GM13976 (cell line): ENCODE measurements at regions not wholly inside any gene's neighbourhood (a gene's known extent, or its start where the extent isn't known, plus 50 kb on each side); places are given as distances from the start of the nearest gene placed in this dataset.

Experiments
- DNase-seq: peaks from one replicate; pipeline ENCODE4 v3.0.0; 2012; ENCODE audit warnings: low spot score
- in situ Hi-C: fragments of 300-500 bp; cut with MboI; formaldehyde crosslinking; loops from one replicate; pipeline ENCODE4 v1.12.0; 2022; ENCODE audit warnings: low sequenced_read_pairs, mixed read lengths, inconsistent platforms; ENCODE audit not compliant: unreplicated experiment
- TF ChIP-seq, protein P1 (sequence below): IDR thresholded peaks from 2 replicates; pipeline ENCODE4 v1.5.1; 2012; ENCODE audit warnings: borderline replicate concordance, mild to moderate bottlenecking; ENCODE audit not compliant: insufficient read depth; ENCODE audit errors: extremely low read depth, missing control alignments, control extremely low read depth

DNA sequence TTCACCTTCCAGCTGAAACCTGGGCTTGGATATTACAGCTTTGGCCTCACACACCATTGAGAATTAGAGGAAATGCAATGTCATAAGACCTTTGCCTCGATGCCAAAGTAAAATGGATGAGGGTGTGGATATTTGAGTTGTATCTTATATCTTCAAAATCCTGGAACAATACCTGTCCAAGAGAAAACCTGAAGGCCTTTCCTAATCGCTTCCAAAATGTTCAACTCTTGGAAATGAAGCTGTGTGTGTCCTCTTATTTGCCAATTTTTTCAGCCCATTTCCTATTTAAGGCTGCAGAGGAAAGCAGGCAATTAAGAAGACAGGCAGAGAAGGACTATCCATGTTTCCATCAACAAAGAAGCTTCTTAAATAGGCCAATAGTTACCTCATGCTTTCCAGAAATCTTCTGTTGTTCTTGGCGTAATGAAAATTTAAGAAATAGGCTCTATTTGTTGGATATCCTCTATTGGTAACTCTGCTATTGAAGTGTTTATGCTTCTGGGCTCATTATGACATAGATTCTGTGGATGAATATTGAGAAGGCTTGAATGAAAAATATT lies 99.5 kb upstream of the ZBTB20 start:
- TF ChIP-seq, protein P1, sequence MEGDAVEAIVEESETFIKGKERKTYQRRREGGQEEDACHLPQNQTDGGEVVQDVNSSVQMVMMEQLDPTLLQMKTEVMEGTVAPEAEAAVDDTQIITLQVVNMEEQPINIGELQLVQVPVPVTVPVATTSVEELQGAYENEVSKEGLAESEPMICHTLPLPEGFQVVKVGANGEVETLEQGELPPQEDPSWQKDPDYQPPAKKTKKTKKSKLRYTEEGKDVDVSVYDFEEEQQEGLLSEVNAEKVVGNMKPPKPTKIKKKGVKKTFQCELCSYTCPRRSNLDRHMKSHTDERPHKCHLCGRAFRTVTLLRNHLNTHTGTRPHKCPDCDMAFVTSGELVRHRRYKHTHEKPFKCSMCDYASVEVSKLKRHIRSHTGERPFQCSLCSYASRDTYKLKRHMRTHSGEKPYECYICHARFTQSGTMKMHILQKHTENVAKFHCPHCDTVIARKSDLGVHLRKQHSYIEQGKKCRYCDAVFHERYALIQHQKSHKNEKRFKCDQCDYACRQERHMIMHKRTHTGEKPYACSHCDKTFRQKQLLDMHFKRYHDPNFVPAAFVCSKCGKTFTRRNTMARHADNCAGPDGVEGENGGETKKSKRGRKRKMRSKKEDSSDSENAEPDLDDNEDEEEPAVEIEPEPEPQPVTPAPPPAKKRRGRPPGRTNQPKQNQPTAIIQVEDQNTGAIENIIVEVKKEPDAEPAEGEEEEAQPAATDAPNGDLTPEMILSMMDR: no peak
- DNase-seq: no peak
- in situ Hi-C loops: no loop called here

DNA sequence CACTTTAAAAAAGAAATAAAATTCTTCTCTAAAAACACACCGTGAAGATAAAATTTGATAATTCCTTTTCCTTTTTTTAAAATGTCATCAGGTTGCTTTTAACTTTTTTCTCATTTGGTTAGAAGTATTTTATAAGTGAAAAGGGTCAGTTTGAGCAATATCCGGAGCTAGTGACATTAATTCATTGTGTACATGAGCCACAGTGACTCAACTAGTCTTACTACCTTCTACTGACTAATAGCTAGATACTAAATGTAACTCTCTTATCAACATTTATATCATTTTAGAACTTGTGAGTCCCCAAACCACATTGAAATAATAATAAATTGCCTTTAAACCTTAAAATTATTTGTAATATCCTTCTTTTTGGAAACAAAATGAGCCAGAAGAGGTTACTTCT lies 101.2 kb upstream of the ZBTB20 start:
- TF ChIP-seq, protein P1: no peak
- no peak for DNase-seq
- in situ Hi-C loops: no loop called here

- TF ChIP-seq, protein P1: no peak
- no peak for DNase-seq
- in situ Hi-C loops: no loop called here
These were observed 104.4 kb upstream of the ZBTB20 start for GRCh38 chr3:115251509-115251908.

- in situ Hi-C loops: no loop called here
- TF ChIP-seq, protein P1: no peak
- DNase-seq: no peak
These were observed 105.6 kb upstream of the ZBTB20 start for GRCh38 chr3:115252679-115253078.

DNA sequence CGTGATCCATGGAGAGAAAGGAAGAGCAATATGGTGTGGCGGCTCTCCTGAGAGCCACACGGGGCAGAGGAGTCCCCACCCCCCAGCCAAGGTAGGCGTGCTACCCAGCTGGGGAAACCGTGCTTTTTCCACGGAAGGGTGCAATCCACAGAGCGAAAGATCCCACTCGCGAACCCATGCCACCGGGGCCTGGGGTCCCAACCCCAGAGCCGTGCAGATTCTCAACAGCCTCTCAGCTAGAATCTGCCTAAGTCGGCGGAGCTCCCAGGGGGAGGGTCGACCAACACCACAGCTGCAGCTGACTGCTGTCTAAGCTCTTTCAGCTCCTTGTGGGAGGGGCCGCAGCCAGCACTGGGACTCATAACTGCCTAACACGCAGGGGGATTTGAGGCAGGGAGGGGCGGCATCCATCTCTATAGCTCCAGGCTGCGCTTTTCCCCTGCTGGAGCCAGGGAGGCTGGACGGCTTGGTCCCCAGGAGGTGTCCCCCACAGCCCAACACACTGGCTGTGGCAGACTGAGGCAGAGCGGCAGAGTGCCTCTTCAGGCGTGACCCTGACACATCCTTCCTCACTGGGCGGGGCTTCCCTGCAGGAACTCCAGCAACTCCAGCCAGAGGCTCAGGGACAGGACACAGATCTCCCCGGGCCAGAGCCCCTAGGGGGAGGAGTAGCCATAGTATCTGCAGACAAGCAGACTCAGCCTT lies 107.6 kb upstream of the ZBTB20 start:
- TF ChIP-seq, protein P1: no peak
- no peak for DNase-seq
- in situ Hi-C loops: no loop called here

GRCh38 chr3:115255197-115255585 lies 108.1 kb upstream of the ZBTB20 start:
- TF ChIP-seq, protein P1: no peak
- DNase-seq: no peak
- in situ Hi-C loops: no loop called here
